ENCODE measurements at regions not wholly inside any gene's neighbourhood (a gene's known extent, or its start where the extent isn't known, plus 50 kb on each side); places are given as distances from the start of the nearest gene placed in this dataset.

DNA sequence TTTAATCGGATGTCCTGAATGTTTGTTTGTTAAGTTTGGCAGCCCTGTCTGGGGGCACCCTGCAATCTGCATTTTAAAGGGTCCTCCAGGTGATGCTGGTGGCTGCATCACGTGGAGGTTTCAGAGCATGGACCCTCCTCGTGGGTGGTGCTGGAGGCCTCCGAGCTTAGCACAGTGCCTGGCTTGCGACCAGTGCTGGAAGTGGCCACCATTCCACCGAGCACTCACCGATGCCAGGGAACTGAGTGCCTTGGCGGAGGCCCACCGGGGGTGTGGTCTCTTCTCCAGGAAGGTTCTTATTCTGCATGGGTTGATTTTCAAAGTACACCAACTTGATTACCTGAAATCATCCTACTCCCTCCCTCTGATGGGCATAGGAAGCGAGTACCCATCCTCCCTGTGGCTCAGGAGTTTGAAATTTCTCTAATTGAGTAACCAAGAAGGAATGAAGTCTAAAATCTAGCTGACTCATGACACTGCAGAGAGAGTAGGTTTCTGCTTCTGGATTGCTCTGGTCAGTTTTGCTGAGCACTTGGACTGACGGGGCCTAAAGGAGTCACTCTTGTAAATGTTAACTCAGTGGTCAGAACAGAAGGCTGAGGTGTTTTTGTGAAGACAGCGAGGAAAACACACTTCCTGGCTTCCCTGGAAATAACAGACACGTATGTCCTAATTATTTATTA, 58.1 kb upstream of the SLC66A3 start:
- no peak for TF ChIP-seq CTCF (IDR thresholded peaks at IDR 0.05)
- no peak for TF ChIP-seq EZH2 (IDR thresholded peaks at IDR 0.05)

Data from neural progenitor cell (in vitro differentiated cells).